Mucosa of rectum (tissue), 2 donors: ENCODE measurements at regions not wholly inside any gene's neighbourhood (a gene's known extent, or its start where the extent isn't known, plus 50 kb on each side); places are given as distances from the start of the nearest gene placed in this dataset.

Experiments used
- H3K27ac ChIP-seq, 2 donors: one replicate each; pipeline ENCODE4 v1.7.0; 2013; ENCODE audit warnings: inconsistent platforms in 2 of 2, low read depth in 2 of 2, low read length in 2 of 2
- H3K27me3 ChIP-seq, 2 donors: one replicate each; pipeline ENCODE4 v1.7.0; 2013; ENCODE audit warnings: low read length in 2 of 2; ENCODE audit not compliant: control insufficient read depth in 2 of 2, insufficient read depth in 2 of 2
- H3K36me3 ChIP-seq, 2 donors: one replicate each; pipeline ENCODE4 v1.7.0; 2013; ENCODE audit warnings: low read length in 2 of 2; ENCODE audit not compliant: control insufficient read depth in 2 of 2, insufficient read depth in 2 of 2
- H3K4me1 ChIP-seq, 2 donors: one replicate each; pipeline ENCODE4 v1.7.0; 2013; ENCODE audit warnings: low read length in 2 of 2, mild to moderate bottlenecking in 1 of 2; ENCODE audit not compliant: control insufficient read depth in 2 of 2, insufficient read depth in 2 of 2
- H3K4me3 ChIP-seq, 2 donors: one replicate each; pipeline ENCODE4 v1.7.0; 2013; ENCODE audit warnings: low read length in 2 of 2
- H3K9ac ChIP-seq, 2 donors: one replicate each; pipeline ENCODE4 v1.7.0; 2013; ENCODE audit warnings: low read length in 2 of 2, low read depth in 1 of 2, mild to moderate bottlenecking in 1 of 2
- H3K9me3 ChIP-seq, 2 donors: one replicate each; pipeline ENCODE4 v1.7.0; 2013; ENCODE audit warnings: low read length in 2 of 2; ENCODE audit not compliant: control insufficient read depth in 2 of 2
- donor health status: healthy.
- donor health status: Normal muscosa, but diverticular disease.

- H3K36me3 ChIP-seq, result no peaks in the 10 kb centered on the region
- H3K27ac ChIP-seq, result no peak overlapping the region
- H3K9ac ChIP-seq, result no peak overlapping the region
- no peak overlapping the region for H3K4me3 ChIP-seq
- H3K27me3 ChIP-seq, result no peaks in the 10 kb centered on the region
- no peaks in the 10 kb centered on the region for H3K4me1 ChIP-seq
- no peaks in the 10 kb centered on the region for H3K9me3 ChIP-seq
These were observed 324.9 kb upstream of the RUNX1 start for GRCh38 chr21:35373998-35374397.

GRCh38 chr21:35372201-35372600, 323.1 kb upstream of the RUNX1 start:
- no peaks in the 10 kb centered on the region for H3K27me3 ChIP-seq
- H3K4me1 ChIP-seq, result no peaks in the 10 kb centered on the region
- no peak overlapping the region for H3K4me3 ChIP-seq
- H3K9ac ChIP-seq, result no peak overlapping the region
- no peaks in the 10 kb centered on the region for H3K9me3 ChIP-seq
- H3K36me3 ChIP-seq, result no peaks in the 10 kb centered on the region
- no peak overlapping the region for H3K27ac ChIP-seq

- H3K27ac ChIP-seq, result no peak overlapping the region
- no peak overlapping the region for H3K4me3 ChIP-seq
- no peak overlapping the region for H3K9ac ChIP-seq
- no peaks in the 10 kb centered on the region for H3K36me3 ChIP-seq
- no peaks in the 10 kb centered on the region for H3K9me3 ChIP-seq
- H3K27me3 ChIP-seq, result no peaks in the 10 kb centered on the region
- no peaks in the 10 kb centered on the region for H3K4me1 ChIP-seq
These were observed 321.6 kb upstream of the RUNX1 start for GRCh38 chr21:35370671-35371070.

- Histone ChIP-seq H3K9ac (no peak overlapping the region), H3K4me1 (no peaks in the 10 kb centered on the region), H3K27me3 (no peaks in the 10 kb centered on the region), H3K4me3 (no peak overlapping the region), H3K36me3 (no peaks in the 10 kb centered on the region), H3K27ac (no peak overlapping the region), H3K9me3 (no peaks in the 10 kb centered on the region)
These were observed 321.0 kb upstream of the RUNX1 start for GRCh38 chr21:35370071-35370470.

- Histone ChIP-seq H3K36me3 (no peaks in the 10 kb centered on the region), H3K27ac (no peak overlapping the region), H3K9me3 (no peaks in the 10 kb centered on the region), H3K4me1 (no peaks in the 10 kb centered on the region), H3K9ac (no peak overlapping the region), H3K27me3 (no peaks in the 10 kb centered on the region), H3K4me3 (no peak overlapping the region)
These were observed 319.2 kb upstream of the RUNX1 start for GRCh38 chr21:35368326-35368725.

GRCh38 chr21:35367553-35367952, 318.5 kb upstream of the RUNX1 start:
- H3K27ac ChIP-seq, result no peak overlapping the region
- H3K4me3 ChIP-seq, result no peak overlapping the region
- H3K4me1 ChIP-seq, result no peaks in the 10 kb centered on the region
- H3K9ac ChIP-seq, result no peak overlapping the region
- no peaks in the 10 kb centered on the region for H3K27me3 ChIP-seq
- no peaks in the 10 kb centered on the region for H3K36me3 ChIP-seq
- H3K9me3 ChIP-seq, result no peaks in the 10 kb centered on the region

- H3K4me1 ChIP-seq, result no peaks in the 10 kb centered on the region
- H3K27ac ChIP-seq, result no peak overlapping the region
- no peak overlapping the region for H3K4me3 ChIP-seq
- H3K9ac ChIP-seq, result no peak overlapping the region
- no peaks in the 10 kb centered on the region for H3K9me3 ChIP-seq
- H3K36me3 ChIP-seq, result no peaks in the 10 kb centered on the region
- H3K27me3 ChIP-seq, result no peaks in the 10 kb centered on the region
These were observed 317.4 kb upstream of the RUNX1 start for GRCh38 chr21:35366394-35367080.

- Histone ChIP-seq H3K27ac (no peak overlapping the region), H3K9me3 (no peaks in the 10 kb centered on the region), H3K36me3 (no peaks in the 10 kb centered on the region), H3K27me3 (no peaks in the 10 kb centered on the region), H3K4me3 (no peak overlapping the region), H3K9ac (no peak overlapping the region), H3K4me1 (no peaks in the 10 kb centered on the region)
These were observed 314.4 kb upstream of the RUNX1 start for GRCh38 chr21:35363458-35363857.

- Histone ChIP-seq H3K36me3 (no peaks in the 10 kb centered on the region), H3K9ac (no peak overlapping the region), H3K27me3 (no peaks in the 10 kb centered on the region), H3K27ac (no peak overlapping the region), H3K4me1 (no peaks in the 10 kb centered on the region), H3K9me3 (no peaks in the 10 kb centered on the region), H3K4me3 (no peak overlapping the region)
These were observed 312.9 kb upstream of the RUNX1 start for GRCh38 chr21:35361988-35362387.

GRCh38 chr21:35360870-35361570, 311.9 kb upstream of the RUNX1 start:
- Histone ChIP-seq H3K27ac (no peak overlapping the region), H3K9ac (no peak overlapping the region), H3K4me3 (no peak overlapping the region), H3K9me3 (no peaks in the 10 kb centered on the region), H3K36me3 (no peaks in the 10 kb centered on the region), H3K4me1 (no peaks in the 10 kb centered on the region), H3K27me3 (no peaks in the 10 kb centered on the region)
